GM12878 (cell line): ENCODE measurements at regions not wholly inside any gene's neighbourhood (a gene's known extent, or its start where the extent isn't known, plus 50 kb on each side); places are given as distances from the start of the nearest gene placed in this dataset.

Source experiments
- CBFB ChIP-seq: IDR thresholded peaks from 2 replicates; pipeline ENCODE4 v1.6.1; 2016; ENCODE audit warnings: antibody characterized with exemption, low read depth
- E2F8 ChIP-seq: fragments of 450-650 bp; IDR thresholded peaks from 2 replicates; pipeline ENCODE4 v1.6.1; 2018; ENCODE audit warnings: mild to moderate bottlenecking, low read depth, moderate library complexity; ENCODE audit not compliant: partially characterized antibody
- GATAD2B ChIP-seq: fragments of 450-650 bp; conservative IDR thresholded peaks from 2 replicates; pipeline ENCODE4 v1.6.1; 2017; ENCODE audit warnings: low read depth, mild to moderate bottlenecking, moderate library complexity
- RAD21 ChIP-seq: IDR thresholded peaks from 2 replicates; pipeline ENCODE4 v1.6.1; 2011; ENCODE audit warnings: mild to moderate bottlenecking, low read depth, low read length, moderate library complexity; ENCODE audit not compliant: insufficient read depth
- RFX5 ChIP-seq: IDR thresholded peaks from 2 replicates; pipeline ENCODE4 v1.6.1; 2011; ENCODE audit warnings: low read depth, low read length, improper control_type of control experiment
- STAT3 ChIP-seq: IDR thresholded peaks from 2 replicates; pipeline ENCODE4 v1.6.1; 2011; ENCODE audit warnings: low read depth, low read length, improper control_type of control experiment
- USF1 ChIP-seq: IDR thresholded peaks from 2 replicates; pipeline ENCODE4 v1.6.1; 2011; ENCODE audit warnings: borderline replicate concordance, low read depth, mild to moderate bottlenecking, moderate library complexity, mixed read lengths, low read length; ENCODE audit not compliant: insufficient read depth; ENCODE audit errors: extremely low read length
- YY1 ChIP-seq: IDR thresholded peaks from 2 replicates; pipeline ENCODE4 v1.6.1; 2011; ENCODE audit warnings: low read depth, mild to moderate bottlenecking, low read length
- ZNF24 ChIP-seq: fragments of 450-650 bp; IDR thresholded peaks from 2 replicates; pipeline ENCODE4 v1.6.1; 2017; ENCODE audit warnings: antibody characterized with exemption, mild to moderate bottlenecking
- ZNF592 ChIP-seq: fragments of 450-650 bp; IDR thresholded peaks from 2 replicates; pipeline ENCODE4 v1.6.1; 2017; ENCODE audit warnings: mild to moderate bottlenecking, moderate library complexity
- ZSCAN29 ChIP-seq: fragments of 450-650 bp; IDR thresholded peaks from 2 replicates; pipeline ENCODE4 v1.6.1; 2017; ENCODE audit warnings: mild to moderate bottlenecking, moderate library complexity
- ZZZ3 ChIP-seq: IDR thresholded peaks from 2 replicates; pipeline ENCODE4 v1.6.1; 2011; ENCODE audit warnings: low read depth; ENCODE audit not compliant: control insufficient read depth, insufficient read length

- TF ChIP-seq ZNF592 (no peak), YY1 (no peak), ZSCAN29 (no peak), RFX5 (no peak), CBFB (no peak), GATAD2B (no peak), STAT3 (no peak), E2F8 (no peak), ZZZ3 (no peak), USF1 (no peak), RAD21 (no peak), ZNF24 (no peak)
Measured at GRCh38 chr1:37292789-37293188, 181.6 kb upstream of the ZC3H12A start (continued).
